GM12873 (cell line): ENCODE measurements at regions not wholly inside any gene's neighbourhood (a gene's known extent, or its start where the extent isn't known, plus 50 kb on each side); places are given as distances from the start of the nearest gene placed in this dataset.

Experiments used
- CTCF ChIP-seq: IDR thresholded peaks from 2 replicates; pipeline ENCODE4 v1.5.1; 2012; ENCODE audit warnings: low read depth, mild to moderate bottlenecking, moderate library complexity, low read length, control low read depth; ENCODE audit not compliant: insufficient read depth; ENCODE audit errors: missing control alignments

DNA sequence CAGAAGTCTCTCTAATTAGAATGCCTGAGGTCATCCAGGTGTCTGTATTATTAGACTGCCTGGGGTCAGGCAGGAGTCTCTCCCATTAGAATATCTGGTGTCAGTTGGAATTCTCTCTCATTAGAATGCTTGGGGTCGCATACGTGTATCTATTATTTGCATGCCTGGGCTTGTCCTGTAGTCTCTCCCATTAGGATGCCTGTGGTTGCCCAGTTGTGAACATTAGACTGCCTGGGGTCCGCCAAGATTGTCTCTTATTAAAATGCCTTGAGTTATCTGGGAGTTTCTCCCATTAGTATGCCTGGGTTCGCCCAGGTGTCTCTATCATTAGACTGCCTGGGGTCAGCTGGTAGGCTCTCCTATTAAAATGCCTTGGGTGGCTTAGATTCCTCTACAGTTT lies 1494.7 kb downstream of the UQCRFS1 start:
- TF ChIP-seq CTCF: no peak

- no peak for TF ChIP-seq CTCF
These were observed 1495.1 kb downstream of the UQCRFS1 start for GRCh38 chr19:27717825-27718224.

DNA sequence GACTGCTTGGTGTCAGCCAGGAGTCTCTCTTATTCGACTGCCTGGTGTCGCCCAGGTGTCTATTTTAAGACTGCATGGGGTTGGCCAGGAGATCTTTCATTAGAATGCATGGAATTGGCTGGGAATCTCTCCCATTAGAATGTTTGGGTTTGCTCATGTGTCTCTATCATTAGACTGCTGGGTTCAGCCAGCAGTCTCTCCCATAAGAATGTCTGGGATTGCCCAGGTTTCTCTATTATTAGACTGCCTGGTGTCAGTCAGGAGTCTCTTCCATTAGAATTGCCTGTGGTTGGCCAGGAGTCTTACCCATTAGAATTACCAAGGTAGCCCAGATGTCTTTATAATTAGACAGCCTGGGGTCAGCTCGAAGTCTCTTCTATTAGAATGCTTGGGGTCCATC lies 1496.0 kb downstream of the UQCRFS1 start:
- TF ChIP-seq CTCF: no peak

- TF ChIP-seq CTCF: no peak
These were observed 1498.1 kb downstream of the UQCRFS1 start for GRCh38 chr19:27714857-27715256.

DNA sequence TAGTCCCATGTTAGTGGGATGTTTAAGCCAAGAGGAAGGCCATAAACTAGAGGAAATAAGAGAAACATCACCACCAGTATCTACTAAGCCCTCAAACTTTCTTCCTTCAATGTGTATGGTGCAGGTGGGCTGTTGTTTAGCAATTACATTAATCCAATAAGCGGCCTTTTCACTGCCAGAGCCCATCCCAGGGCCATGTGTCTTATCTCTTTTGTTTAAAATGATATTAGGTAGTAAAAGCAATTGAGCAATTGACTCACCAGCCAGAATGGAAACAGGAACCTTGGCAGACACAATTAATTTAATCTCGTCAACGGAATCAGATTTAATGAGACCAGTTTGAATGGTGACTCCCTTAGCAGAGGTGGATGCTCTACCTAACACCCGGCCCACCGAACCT lies 1503.5 kb downstream of the UQCRFS1 start:
- no peak for TF ChIP-seq CTCF

- no peak for TF ChIP-seq CTCF
These were observed 1507.1 kb downstream of the UQCRFS1 start for GRCh38 chr19:27705896-27706295.

GRCh38 chr19:27694361-27695055 lies 1518.4 kb downstream of the UQCRFS1 start:
- no peak for TF ChIP-seq CTCF
